ENCODE measurements at regions not wholly inside any gene's neighbourhood (a gene's known extent, or its start where the extent isn't known, plus 50 kb on each side); places are given as distances from the start of the nearest gene placed in this dataset.

DNA sequence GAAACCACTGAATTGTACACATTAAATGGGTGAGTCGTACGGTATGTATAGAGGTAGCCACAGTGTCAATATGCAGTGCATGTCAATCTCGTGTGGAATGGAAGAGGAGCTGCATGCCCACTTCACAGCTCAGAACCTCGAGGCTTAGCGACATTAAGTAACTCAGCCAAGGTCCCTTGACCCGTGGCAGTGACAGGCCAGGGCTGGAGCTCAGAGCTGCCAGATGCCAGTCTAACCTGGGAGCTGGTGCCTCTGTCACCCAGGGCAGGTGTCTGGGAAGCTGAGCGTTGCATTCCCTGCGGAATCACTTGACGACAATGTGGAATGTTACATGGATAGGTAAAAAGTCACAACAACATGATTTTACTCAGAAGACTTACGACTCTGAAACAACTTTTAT is 298.1 kb downstream of the FOXL1 start (continued):
- TF ChIP-seq, protein P1, sequence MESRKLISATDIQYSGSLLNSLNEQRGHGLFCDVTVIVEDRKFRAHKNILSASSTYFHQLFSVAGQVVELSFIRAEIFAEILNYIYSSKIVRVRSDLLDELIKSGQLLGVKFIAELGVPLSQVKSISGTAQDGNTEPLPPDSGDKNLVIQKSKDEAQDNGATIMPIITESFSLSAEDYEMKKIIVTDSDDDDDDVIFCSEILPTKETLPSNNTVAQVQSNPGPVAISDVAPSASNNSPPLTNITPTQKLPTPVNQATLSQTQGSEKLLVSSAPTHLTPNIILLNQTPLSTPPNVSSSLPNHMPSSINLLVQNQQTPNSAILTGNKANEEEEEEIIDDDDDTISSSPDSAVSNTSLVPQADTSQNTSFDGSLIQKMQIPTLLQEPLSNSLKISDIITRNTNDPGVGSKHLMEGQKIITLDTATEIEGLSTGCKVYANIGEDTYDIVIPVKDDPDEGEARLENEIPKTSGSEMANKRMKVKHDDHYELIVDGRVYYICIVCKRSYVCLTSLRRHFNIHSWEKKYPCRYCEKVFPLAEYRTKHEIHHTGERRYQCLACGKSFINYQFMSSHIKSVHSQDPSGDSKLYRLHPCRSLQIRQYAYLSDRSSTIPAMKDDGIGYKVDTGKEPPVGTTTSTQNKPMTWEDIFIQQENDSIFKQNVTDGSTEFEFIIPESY (IDR thresholded peaks at IDR 0.05), result no peak
- TF ChIP-seq YY1 (IDR thresholded peaks at IDR 0.05), result no peak

DNA sequence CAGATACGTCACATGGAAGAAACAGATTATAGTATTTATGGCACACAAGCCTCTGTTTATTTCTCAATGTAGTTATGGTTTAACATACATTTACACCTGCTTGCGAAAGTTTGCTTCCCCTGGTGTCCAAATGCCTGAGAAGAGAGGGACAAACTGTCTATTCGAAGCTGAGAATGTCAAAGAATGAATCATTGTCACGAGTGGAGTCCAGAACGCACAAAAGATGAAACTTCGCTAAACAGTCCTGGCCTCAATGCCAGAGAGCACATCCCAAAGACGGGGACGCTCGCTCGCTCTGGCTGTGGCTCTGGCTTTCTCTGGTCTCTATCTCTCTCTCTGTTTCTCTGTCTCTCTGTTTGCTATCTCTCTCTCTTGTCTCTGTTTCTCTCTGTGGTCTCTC is 298.8 kb downstream of the FOXL1 start:
- peaks cover 0 to 10% (median 2%) of the 10 kb centered on the region in 4 donors for H3K27me3 ChIP-seq (ENCODE audit: control insufficient read depth in 4 of 4, insufficient read depth in 4 of 4, low read length in 3 of 4)

DNA sequence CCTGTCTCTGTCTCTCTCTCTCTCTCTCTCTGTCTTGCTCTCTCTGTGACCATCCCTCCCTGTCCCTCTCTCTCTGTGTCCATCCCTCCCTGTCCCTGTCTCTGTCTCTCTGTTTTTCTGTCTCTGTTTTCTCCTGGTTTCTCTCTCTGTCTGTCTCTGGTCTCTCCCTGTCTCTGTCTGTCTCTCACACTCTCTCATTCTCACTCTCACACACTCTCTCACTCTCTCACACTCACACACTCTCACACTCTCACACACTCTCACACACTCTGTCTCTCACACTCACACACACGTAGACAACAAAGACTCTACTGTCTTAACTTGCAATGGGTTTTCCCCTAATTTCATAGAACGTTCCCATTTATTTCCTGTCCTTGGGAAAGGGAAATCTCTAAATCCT is 299.5 kb downstream of the FOXL1 start:
- 40% methylated on average over 2 of the region's 2 CpGs for WGBS
- H3K9me3 ChIP-seq (ENCODE audit: control insufficient read depth in 4 of 4, low read length in 3 of 4), result peaks cover 0 to 3% (median 0%) of the 10 kb centered on the region in 4 donors
- peaks cover 0 to 10% (median 2%) of the 10 kb centered on the region in 4 donors for H3K27me3 ChIP-seq (ENCODE audit: control insufficient read depth in 4 of 4, insufficient read depth in 4 of 4, low read length in 3 of 4)
- no peaks in the 10 kb centered on the region for H3K36me3 ChIP-seq (ENCODE audit: control insufficient read depth in 4 of 4, insufficient read depth in 3 of 4, low read depth in 1 of 4, low read length in 3 of 4)
- no peak for TF ChIP-seq JUND (IDR thresholded peaks at IDR 0.05)
- TF ChIP-seq, protein P2, sequence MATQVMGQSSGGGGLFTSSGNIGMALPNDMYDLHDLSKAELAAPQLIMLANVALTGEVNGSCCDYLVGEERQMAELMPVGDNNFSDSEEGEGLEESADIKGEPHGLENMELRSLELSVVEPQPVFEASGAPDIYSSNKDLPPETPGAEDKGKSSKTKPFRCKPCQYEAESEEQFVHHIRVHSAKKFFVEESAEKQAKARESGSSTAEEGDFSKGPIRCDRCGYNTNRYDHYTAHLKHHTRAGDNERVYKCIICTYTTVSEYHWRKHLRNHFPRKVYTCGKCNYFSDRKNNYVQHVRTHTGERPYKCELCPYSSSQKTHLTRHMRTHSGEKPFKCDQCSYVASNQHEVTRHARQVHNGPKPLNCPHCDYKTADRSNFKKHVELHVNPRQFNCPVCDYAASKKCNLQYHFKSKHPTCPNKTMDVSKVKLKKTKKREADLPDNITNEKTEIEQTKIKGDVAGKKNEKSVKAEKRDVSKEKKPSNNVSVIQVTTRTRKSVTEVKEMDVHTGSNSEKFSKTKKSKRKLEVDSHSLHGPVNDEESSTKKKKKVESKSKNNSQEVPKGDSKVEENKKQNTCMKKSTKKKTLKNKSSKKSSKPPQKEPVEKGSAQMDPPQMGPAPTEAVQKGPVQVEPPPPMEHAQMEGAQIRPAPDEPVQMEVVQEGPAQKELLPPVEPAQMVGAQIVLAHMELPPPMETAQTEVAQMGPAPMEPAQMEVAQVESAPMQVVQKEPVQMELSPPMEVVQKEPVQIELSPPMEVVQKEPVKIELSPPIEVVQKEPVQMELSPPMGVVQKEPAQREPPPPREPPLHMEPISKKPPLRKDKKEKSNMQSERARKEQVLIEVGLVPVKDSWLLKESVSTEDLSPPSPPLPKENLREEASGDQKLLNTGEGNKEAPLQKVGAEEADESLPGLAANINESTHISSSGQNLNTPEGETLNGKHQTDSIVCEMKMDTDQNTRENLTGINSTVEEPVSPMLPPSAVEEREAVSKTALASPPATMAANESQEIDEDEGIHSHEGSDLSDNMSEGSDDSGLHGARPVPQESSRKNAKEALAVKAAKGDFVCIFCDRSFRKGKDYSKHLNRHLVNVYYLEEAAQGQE (IDR thresholded peaks at IDR 0.05), result no peak
- TF ChIP-seq, protein P3, sequence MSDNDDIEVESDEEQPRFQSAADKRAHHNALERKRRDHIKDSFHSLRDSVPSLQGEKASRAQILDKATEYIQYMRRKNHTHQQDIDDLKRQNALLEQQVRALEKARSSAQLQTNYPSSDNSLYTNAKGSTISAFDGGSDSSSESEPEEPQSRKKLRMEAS (IDR thresholded peaks at IDR 0.05), result no peak
- no peak for TF ChIP-seq RXRA (IDR thresholded peaks at IDR 0.05)
- TF ChIP-seq, protein P4, sequence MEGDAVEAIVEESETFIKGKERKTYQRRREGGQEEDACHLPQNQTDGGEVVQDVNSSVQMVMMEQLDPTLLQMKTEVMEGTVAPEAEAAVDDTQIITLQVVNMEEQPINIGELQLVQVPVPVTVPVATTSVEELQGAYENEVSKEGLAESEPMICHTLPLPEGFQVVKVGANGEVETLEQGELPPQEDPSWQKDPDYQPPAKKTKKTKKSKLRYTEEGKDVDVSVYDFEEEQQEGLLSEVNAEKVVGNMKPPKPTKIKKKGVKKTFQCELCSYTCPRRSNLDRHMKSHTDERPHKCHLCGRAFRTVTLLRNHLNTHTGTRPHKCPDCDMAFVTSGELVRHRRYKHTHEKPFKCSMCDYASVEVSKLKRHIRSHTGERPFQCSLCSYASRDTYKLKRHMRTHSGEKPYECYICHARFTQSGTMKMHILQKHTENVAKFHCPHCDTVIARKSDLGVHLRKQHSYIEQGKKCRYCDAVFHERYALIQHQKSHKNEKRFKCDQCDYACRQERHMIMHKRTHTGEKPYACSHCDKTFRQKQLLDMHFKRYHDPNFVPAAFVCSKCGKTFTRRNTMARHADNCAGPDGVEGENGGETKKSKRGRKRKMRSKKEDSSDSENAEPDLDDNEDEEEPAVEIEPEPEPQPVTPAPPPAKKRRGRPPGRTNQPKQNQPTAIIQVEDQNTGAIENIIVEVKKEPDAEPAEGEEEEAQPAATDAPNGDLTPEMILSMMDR (IDR thresholded peaks at IDR 0.05; ENCODE audit: low read depth, low read length, missing input control), result no peak
- TF ChIP-seq FOXA2 (IDR thresholded peaks at IDR 0.05), result no peak
- no peak for TF ChIP-seq YY1 (IDR thresholded peaks at IDR 0.05)
- no peak for TF ChIP-seq NR2F2 (IDR thresholded peaks at IDR 0.05)
- no peak for TF ChIP-seq EGR1 (IDR thresholded peaks at IDR 0.05; ENCODE audit: low read depth in 2 of 2)
- TF ChIP-seq TAF1 (conservative IDR thresholded peaks at IDR 0.05), result no peak
- no peak for TF ChIP-seq HNF4A (conservative IDR thresholded peaks at IDR 0.05)
- TF ChIP-seq, protein P1 (IDR thresholded peaks at IDR 0.05), result no peak
- TF ChIP-seq GABPA (IDR thresholded peaks at IDR 0.05 in 1 of 2, conservative IDR thresholded peaks at IDR 0.05 in 1 of 2), result no peak
- no peak for TF ChIP-seq HNF4G (IDR thresholded peaks at IDR 0.05)
- no peak for TF ChIP-seq RAD21 (IDR thresholded peaks at IDR 0.05)
- no peak overlapping the region for H3K4me3 ChIP-seq (ENCODE audit: low read depth in 1 of 3, low read length in 3 of 3)
- H3K4me1 ChIP-seq (ENCODE audit: control insufficient read depth in 4 of 4, insufficient read depth in 4 of 4, low read length in 3 of 4), result no peaks in the 10 kb centered on the region
- H3K27ac ChIP-seq (ENCODE audit: low read depth in 1 of 2, low read length in 2 of 2), result no peak overlapping the region
- no peak overlapping the region for H3K9ac ChIP-seq (ENCODE audit: low read depth in 1 of 2, low read length in 2 of 2)
- DNase-seq (ENCODE audit: low spot score), result no peak

More for the DNA sequence above, 298.8 kb downstream of the FOXL1 start:
- TF ChIP-seq FOXA1 (IDR thresholded peaks at IDR 0.05) (no peak), HNF4G (IDR thresholded peaks at IDR 0.05) (no peak), RXRA (IDR thresholded peaks at IDR 0.05) (no peak)
- H3K9ac ChIP-seq (ENCODE audit: low read depth in 1 of 2, low read length in 2 of 2), result no peak overlapping the region
- no peak overlapping the region for H3K27ac ChIP-seq (ENCODE audit: low read depth in 1 of 2, low read length in 2 of 2)
- DNase-seq (ENCODE audit: low spot score), result no peak
- no peaks in the 10 kb centered on the region for H3K36me3 ChIP-seq (ENCODE audit: control insufficient read depth in 4 of 4, insufficient read depth in 3 of 4, low read depth in 1 of 4, low read length in 3 of 4)
- WGBS, result 78% methylated on average over 10 of the region's 10 CpGs
- H3K4me1 ChIP-seq (ENCODE audit: control insufficient read depth in 4 of 4, insufficient read depth in 4 of 4, low read length in 3 of 4), result no peaks in the 10 kb centered on the region
- H3K9me3 ChIP-seq (ENCODE audit: control insufficient read depth in 4 of 4, low read length in 3 of 4), result peaks cover 0 to 8% (median under 1%) of the 10 kb centered on the region in 4 donors
- no peak overlapping the region for H3K4me3 ChIP-seq (ENCODE audit: low read depth in 1 of 3, low read length in 3 of 3)

Data from liver (tissue), 8 donors.